Testis (tissue), 2 donors: ENCODE measurements at regions not wholly inside any gene's neighbourhood (a gene's known extent, or its start where the extent isn't known, plus 50 kb on each side); places are given as distances from the start of the nearest gene placed in this dataset.
"Not testable (repeated sequence)": the region's sequence is repeated elsewhere in the genome, so short reads cannot be mapped to it uniquely, and the experiment has no call there.

Experiments used
- DNase-seq: peaks from one replicate; pipeline ENCODE4 v3.0.0-alpha.2; 2019
- H3K27ac ChIP-seq, 2 donors: fragments of 200-600 bp; sonication (generic); one replicate each; pipeline ENCODE4 v1.5.1; 2019
- H3K27me3 ChIP-seq: fragments of 200-600 bp; sonication (generic); one replicate; pipeline ENCODE4 v1.5.1; 2019
- H3K36me3 ChIP-seq: fragments of 200-600 bp; sonication (generic); one replicate; pipeline ENCODE4 v1.5.1; 2017; ENCODE audit warnings: low read depth; ENCODE audit errors: missing control alignments
- H3K4me1 ChIP-seq: fragments of 200-600 bp; sonication (generic); one replicate; pipeline ENCODE4 v1.5.1; 2019
- H3K4me3 ChIP-seq, 2 donors: fragments of 200-600 bp; sonication (generic); one replicate each; pipeline ENCODE4 v1.5.1; 2017 to 2019
- H3K9me3 ChIP-seq: fragments of 200-600 bp; sonication (generic); one replicate; pipeline ENCODE4 v1.5.1; 2017
- CTCF ChIP-seq, 3 experiments: fragments of 450-650 bp in 2 of 3; fragments of 200-600 bp in 1 of 3; sonication (generic) in 1 of 3; IDR thresholded peaks; one replicate each; pipeline ENCODE4 v1.5.1; 2016 to 2019; ENCODE audit warnings: antibody characterized with exemption in 3 of 3, mild to moderate bottlenecking in 2 of 3, moderate library complexity in 1 of 3
- POLR2A ChIP-seq: fragments of 450-650 bp; IDR thresholded peaks from one replicate; pipeline ENCODE4 v1.6.1; 2017; ENCODE audit warnings: antibody characterized with exemption, mild to moderate bottlenecking, moderate library complexity
- WGBS, 2 donors: methylation state at CpG; one replicate each; pipeline ENCODE4 v1.1.5; 2018; 5-methylcytosine and 5-hydroxymethylcytosine counted together
- intact Hi-C: fragments of 100-400 bp; cut with DNase I; formaldehyde crosslinking; loops from one replicate; pipeline ENCODE4 v1.15.1; 2023; ENCODE audit warnings: low total_unique reads

GRCh38 chr14:86141966-86142365 is 612.0 kb downstream of the FLRT2 start:
- H3K9me3 ChIP-seq, result no peaks in the 10 kb centered on the region
- H3K27ac ChIP-seq, result no peak overlapping the region
- WGBS, 2 donors, result 73 to 77% methylated on average over 2 of the region's 2 CpGs
- H3K4me1 ChIP-seq, result no peaks in the 10 kb centered on the region
- no peaks in the 10 kb centered on the region for H3K36me3 ChIP-seq
- H3K4me3 ChIP-seq, result no peak overlapping the region
- no peaks in the 10 kb centered on the region for H3K27me3 ChIP-seq
- no peak for TF ChIP-seq POLR2A
- TF ChIP-seq CTCF (IDR thresholded peaks at IDR 0.05), result no peak
- no peak for DNase-seq
- intact Hi-C loops, result no loop called here

GRCh38 chr14:86129426-86129825 is 599.5 kb downstream of the FLRT2 start:
- TF ChIP-seq CTCF (IDR thresholded peaks at IDR 0.05) (no peak), POLR2A (no peak)
- Histone ChIP-seq H3K4me3 (no peak overlapping the region), H3K27me3 (no peaks in the 10 kb centered on the region), H3K36me3 (no peaks in the 10 kb centered on the region), H3K4me1 (no peaks in the 10 kb centered on the region), H3K27ac (no peak overlapping the region), H3K9me3 (no peaks in the 10 kb centered on the region)
- WGBS, 2 donors, result 45 to 76% methylated on average over 1 of the region's 1 CpG
- no peak for DNase-seq
- intact Hi-C loops, result no loop called here

GRCh38 chr14:86124328-86124727 is 594.4 kb downstream of the FLRT2 start:
- Histone ChIP-seq H3K4me3 (no peak overlapping the region), H3K36me3 (no peaks in the 10 kb centered on the region), H3K27me3 (no peaks in the 10 kb centered on the region), H3K9me3 (no peaks in the 10 kb centered on the region), H3K4me1 (no peaks in the 10 kb centered on the region), H3K27ac (no peak overlapping the region)
- WGBS, 2 donors, result 87 to 90% methylated on average over 4 of the region's 4 CpGs
- intact Hi-C loops, result no loop called here
- no peak for TF ChIP-seq POLR2A
- TF ChIP-seq CTCF (IDR thresholded peaks at IDR 0.05), result no peak
- DNase-seq, result no peak

GRCh38 chr14:86115972-86116371 is 586.0 kb downstream of the FLRT2 start:
- no peak overlapping the region for H3K27ac ChIP-seq
- intact Hi-C loops, result no loop called here
- TF ChIP-seq POLR2A (no peak), CTCF (IDR thresholded peaks at IDR 0.05) (no peak)
- H3K4me3 ChIP-seq, result no peak overlapping the region
- DNase-seq, result no peak
- WGBS, 2 donors, result 67 to 90% methylated on average over 1 of the region's 1 CpG
- H3K27me3 ChIP-seq, result no peaks in the 10 kb centered on the region
- H3K4me1 ChIP-seq, result no peaks in the 10 kb centered on the region
- no peaks in the 10 kb centered on the region for H3K9me3 ChIP-seq
- no peaks in the 10 kb centered on the region for H3K36me3 ChIP-seq

- H3K9me3 ChIP-seq, H3K4me1 ChIP-seq, H3K27ac ChIP-seq, H3K4me3 ChIP-seq, DNase-seq, intact Hi-C loops, H3K27me3 ChIP-seq, H3K36me3 ChIP-seq: not testable (repeated sequence)
- 80 to 82% methylated on average over 13 of the region's 13 CpGs for WGBS, 2 donors
Measured at GRCh38 chr14:86110871-86111270, 580.9 kb downstream of the FLRT2 start.
